GM12874 (cell line): ENCODE measurements at regions not wholly inside any gene's neighbourhood (a gene's known extent, or its start where the extent isn't known, plus 50 kb on each side); places are given as distances from the start of the nearest gene placed in this dataset.

Source experiments
- CTCF ChIP-seq: IDR thresholded peaks from 2 replicates; pipeline ENCODE4 v1.5.1; 2011; ENCODE audit warnings: low read depth, mild to moderate bottlenecking, control low read depth, low read length, moderate library complexity; ENCODE audit not compliant: insufficient read depth

DNA sequence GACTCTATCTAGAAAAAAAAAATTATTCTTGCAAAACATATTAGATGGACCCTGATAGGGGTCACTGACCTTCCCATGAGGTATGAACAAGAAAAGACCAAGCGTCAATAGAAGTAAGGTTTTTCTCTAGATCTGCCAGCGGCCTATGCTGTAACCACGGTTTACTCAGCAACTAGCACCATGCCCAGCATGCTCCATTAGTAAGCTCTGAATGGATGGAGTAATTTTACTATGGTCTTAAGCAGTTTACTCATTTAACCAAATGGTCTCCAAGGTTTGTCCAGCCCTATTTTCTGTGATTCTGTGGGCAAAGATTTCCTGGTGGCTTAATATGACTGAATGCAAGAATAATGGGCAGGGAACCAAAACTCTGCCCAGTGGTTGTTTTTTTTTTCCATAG, 113.9 kb downstream of the ADSS2 start:
- no peak for TF ChIP-seq CTCF

DNA sequence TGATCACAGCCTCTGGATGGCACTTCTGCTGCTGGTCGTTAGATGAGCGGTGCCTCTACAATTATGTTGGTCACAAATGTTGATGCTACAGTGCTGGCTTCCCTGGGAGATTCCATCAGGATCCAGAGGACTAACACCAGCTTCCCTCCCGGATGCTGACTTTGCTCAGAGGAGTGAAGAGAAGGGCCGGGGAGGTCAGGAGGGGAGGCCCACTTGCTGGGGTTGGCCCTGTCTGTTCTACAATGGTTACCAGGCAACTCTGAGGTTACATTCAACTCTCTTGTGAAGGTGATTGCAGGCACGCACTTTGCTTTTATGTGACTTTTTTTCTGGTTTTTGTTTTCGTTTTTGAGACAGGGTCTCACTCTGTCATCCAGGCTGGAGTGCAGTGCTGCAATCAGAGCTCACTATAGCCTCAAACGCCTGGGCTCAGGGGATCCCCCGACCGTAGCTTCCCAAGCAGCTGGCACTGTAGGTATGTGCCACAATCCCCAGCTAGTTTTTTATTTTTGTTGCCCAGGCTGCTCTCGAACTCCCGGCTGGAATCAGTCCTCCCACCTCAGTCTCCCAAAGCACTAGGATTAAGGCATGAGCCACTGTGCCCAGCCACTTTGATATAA, 112.5 kb downstream of the ADSS2 start:
- no peak for TF ChIP-seq CTCF

DNA sequence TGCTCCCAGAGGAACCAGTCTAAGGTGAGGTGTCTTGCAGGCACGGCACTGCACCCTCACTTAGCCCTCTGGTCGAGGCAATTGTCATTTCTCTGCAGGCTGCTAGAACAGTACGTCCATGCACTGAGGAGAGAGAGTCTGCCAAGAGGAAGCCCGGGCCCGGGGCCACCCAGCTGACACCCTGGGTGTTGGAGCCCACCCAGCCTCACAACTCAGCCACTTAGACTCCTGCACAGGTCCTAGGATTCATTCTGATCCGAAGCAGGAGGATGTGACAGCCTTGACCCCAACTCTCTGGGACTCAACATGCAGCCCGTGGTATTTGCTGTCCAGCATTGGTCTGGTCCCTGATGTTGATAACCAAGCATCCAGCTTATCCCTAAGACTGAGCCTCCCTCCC, 111.9 kb downstream of the ADSS2 start:
- no peak for TF ChIP-seq CTCF

GRCh38 chr1:244340396-244340795, 111.3 kb downstream of the ADSS2 start:
- no peak for TF ChIP-seq CTCF

DNA sequence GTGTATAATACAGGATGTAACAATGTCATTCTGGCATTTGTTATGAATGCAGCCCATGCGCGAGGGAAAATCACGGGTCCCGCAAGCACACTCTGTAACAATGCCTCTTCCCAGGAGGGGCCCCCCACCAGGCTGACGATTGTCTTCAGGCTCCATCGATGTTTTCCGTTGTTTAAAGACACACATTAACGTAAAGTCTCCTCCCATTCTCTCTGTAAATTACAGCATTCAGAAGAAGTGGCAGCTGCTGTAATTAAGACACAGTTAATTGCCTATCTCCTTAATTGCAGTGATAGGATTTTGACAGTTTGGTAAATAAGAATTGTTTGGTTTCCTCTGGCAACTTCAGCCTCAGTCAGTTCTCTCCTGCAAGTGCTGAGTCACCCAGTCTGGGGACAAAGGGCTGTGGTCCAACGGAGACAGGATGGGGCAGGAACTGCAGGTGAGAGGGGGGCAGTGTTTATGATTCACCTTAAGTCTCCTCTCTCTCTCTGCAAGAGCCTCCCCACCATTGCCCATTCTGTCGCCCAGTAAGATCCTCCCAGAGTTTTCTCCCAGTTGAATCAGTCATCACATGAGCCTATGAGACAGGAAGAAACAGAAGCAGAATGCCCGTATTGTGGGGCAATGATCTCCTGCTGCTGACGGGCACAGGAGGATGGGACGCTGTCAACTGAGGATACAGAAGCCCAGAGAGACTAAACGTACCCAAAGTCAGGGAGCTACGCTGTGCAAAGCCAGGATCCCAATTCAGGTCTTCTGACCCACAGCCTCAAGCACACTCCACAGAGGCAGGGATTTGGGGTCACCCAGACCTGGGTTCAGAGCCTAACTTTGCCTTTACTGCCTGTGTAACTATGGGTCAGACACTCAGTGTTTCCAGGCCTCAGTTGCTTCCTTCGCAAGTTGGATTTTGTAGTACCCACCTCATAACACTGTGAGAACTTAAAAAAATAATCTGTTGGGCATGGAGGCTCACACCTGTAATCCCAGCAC, 110.0 kb downstream of the ADSS2 start:
- TF ChIP-seq CTCF = no peak

GRCh38 chr1:244344001-244344400, 107.7 kb downstream of the ADSS2 start:
- no peak for TF ChIP-seq CTCF

DNA sequence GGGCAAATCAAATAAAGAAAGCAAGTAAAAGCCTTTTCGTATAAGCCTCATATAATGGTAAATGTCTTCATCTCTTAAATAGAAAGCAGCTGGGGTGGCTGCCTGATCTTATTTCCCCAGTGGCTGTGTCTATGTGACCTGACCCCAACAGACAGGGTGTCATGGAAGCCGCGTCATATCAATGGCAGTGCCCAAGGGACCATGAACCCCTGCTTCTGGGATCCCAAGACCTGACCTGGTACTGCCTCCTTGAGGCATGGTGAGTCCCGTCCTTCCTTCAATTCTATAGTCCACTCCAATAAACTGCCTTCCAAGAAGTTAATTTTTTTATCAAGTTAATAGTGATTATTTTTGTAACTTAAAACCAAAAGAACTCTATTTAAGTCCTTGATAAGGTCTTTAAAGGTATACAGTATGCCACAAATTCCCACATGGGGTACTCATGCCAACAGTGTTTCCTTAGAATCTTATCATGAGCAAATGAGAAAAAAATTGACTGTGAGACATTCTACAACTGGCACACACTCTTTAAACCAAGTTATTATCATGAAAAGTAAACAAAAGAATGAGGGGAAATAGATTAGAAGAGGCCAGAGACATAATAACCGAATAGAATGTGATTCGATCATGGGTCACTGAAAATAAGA, 104.6 kb downstream of the ADSS2 start:
- no peak for TF ChIP-seq CTCF
